Urothelium cell line (cell line): ENCODE measurements at regions not wholly inside any gene's neighbourhood (a gene's known extent, or its start where the extent isn't known, plus 50 kb on each side); places are given as distances from the start of the nearest gene placed in this dataset.

Experiments
- DNase-seq: peaks from one replicate; pipeline ENCODE4 v3.0.0; 2011; ENCODE audit warnings: low spot score, mixed read lengths
- FAIRE-seq: peaks from 2 replicates; lab custom pipeline; 2011; peaks lifted over from hg19 to GRCh38; lab: Jason Lieb, UNC

- DNase-seq: no peak
- no peak for FAIRE-seq
Measured at GRCh38 chr2:196383799-196384198, 212.4 kb upstream of the STK17B start.

- no peak for FAIRE-seq
- no peak for DNase-seq
Measured at GRCh38 chr2:196384729-196385128, 213.4 kb upstream of the STK17B start.

DNA sequence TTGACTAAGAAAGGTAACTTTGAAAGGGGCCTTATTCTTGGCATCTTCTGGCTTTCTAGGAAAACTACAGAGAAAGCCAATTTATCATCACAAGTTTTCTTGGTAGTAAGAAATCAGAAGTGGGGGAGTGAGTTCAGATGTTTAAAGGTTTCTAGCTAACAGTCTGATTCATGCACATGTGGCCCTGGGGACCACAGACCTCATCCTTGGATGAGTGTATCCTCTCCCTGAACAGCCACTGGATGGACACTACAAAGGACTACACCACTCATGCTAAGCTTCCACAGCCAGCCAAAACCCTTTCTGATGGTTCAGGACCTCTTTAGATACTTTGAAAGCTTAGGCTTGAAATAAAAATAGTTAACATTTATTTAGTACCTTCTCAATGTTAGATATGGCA, 218.3 kb upstream of the STK17B start:
- DNase-seq: no peak
- no peak for FAIRE-seq

DNA sequence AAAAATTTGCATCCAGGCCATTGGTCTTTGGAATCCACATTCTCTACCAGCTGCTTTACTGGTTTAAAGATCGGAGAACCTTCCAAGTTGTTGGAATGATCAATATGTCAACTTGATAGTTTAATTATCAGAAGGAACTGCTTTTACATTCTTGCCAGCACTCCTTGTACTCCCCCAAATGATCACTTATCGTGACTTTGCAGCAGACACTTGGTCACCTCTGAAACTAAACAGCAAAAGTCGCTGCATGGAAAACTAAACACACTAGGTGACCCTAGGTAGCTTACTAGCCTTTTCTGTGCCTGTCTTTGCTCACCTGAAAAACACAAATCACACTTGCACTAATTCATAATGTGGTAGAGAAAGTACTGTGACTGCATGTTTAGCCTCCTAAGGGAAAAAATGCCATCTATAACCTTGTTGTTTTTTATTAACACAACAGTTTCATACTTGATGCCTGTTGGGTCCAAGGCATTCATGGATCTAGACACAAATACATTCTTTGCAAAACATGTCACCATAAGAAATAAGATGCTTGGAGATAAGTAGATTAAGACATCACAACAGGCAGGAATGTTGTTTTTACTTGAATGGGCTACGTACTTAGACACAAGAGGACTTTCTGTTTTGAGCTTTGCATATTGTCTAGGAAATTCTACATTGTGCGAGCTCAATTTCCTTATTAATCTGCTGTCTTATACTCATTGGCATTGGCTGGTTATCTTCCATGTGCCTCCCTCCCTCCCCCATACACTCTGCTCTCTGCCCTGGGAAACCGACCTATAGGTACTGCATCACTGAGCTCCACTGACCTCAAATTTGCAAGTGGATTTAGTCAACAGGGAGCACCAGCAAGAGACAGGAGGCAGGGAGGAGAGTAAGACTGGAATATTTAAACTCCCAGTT, 219.1 kb upstream of the STK17B start:
- FAIRE-seq: no peak

DNA sequence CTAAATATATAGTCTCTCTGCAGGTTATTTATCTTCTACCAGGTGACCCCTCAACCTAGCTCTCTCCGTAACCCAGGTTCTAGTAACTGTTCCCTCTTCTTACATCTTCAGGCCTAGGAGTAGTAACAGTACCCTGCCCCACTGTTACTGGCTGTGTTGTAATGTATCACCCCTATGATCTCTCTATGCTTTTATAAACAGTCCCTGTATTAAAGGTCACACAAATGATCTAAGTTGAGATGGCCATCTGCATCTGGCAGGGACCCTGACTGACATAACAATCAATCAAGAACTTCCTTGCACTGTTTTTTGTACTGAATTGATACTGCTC, 219.7 kb upstream of the STK17B start:
- DNase-seq (no peak), FAIRE-seq (no peak)

More for the DNA sequence above, 219.1 kb upstream of the STK17B start:
- DNase-seq: no peak

DNA sequence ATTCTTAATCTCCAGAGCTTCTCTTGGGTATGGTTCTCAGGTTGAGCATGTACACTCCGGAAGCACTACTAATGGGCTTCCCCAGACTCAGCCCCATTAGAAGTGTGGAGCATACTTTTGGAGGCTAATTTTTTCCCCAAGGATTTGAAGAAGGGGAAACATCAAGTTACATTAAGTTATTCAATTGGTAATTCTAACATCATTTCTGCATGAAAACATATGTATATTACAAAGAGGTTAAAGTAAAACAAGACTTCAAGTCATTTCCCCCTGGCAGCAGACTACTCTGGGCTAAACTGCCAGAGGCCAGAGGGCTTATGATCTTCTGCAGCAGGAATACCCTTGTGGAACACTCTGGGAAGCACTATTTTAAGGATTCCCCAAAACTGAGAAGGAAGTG, 227.7 kb upstream of the STK17B start:
- no peak for FAIRE-seq
- no peak for DNase-seq

DNA sequence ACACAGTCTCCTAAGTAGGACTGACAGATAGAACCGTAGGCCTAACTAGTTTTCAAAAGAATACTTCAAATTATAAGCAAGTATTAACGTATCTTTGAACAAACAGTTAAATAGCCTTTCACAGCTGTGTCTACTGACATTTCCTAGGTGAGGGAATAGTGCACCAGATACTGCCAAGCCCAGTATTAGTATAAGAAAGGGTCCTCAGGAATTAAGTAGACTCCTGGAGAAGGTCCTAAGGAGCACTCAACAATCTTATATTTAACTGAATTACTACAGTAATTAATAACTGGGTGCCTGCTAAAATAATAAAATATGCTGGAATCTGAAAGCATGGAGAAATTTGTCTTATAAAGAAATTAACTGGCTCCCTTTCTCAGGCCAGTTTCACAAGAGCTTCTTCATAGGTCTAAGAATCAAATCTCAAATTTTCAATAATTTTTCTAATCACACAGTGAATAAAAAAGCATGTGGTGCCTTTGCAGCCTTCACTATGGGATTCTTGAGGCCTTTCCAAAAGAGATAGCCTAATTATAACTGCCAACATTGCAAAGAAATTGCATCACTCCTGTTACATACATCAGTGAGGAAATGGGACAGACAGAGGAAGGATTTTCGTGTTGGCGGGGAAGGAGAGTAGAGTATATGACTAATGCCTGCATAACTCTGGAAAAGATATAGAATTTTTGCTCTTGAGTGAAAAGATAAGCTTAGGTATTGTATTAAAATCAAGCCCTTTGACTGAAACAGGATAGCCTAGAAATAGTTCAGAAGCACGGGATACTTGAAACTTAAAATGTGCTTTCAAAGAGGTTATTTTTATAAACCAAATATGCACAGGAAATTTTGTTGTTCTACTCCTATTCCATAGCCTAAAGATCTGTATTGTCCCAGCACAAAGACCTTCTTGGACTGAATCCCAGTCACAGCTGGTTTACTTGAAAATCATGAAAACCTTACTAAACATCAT, 228.6 kb upstream of the STK17B start:
- DNase-seq (peak; percentile 48), FAIRE-seq (no peak)

DNA sequence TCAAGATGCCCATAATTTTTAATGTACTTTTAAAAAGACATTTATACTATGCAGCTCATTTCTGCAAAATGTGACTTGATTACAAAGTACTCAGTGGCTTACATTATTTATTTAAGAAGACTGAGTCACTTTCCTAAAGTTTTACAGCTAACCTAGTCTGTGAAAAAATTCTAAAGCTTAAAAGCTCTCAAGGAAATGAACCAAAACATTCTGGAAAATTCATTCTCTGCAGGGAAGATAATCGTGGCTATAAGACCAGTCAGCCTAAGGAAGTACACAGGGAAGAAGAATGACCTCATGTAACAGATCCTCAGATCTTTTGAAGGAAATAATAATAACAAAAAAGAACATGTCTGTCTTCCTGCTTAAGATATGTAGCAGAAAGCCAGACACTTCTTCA, 232.1 kb upstream of the STK17B start:
- DNase-seq (no peak), FAIRE-seq (no peak)

DNA sequence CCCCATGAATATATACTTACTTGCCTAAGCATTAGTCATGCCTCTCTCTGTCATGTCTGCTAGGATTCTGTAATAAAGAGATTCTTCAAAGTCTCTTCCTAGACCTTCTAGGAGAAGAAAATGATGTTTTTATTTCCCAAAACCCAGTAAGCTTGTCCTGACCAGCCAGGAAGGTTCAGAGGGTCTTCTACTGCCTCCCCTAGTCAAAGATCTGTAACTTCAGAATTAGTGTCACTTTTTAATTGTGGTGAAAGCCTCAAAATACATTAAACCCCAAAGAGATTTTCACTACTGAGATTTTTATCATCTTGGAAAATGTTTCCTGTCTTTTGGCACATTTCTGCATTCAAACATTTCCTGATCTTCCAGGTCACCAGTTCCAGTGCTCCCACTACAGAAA, 232.9 kb upstream of the STK17B start:
- DNase-seq (no peak), FAIRE-seq (no peak)

DNA sequence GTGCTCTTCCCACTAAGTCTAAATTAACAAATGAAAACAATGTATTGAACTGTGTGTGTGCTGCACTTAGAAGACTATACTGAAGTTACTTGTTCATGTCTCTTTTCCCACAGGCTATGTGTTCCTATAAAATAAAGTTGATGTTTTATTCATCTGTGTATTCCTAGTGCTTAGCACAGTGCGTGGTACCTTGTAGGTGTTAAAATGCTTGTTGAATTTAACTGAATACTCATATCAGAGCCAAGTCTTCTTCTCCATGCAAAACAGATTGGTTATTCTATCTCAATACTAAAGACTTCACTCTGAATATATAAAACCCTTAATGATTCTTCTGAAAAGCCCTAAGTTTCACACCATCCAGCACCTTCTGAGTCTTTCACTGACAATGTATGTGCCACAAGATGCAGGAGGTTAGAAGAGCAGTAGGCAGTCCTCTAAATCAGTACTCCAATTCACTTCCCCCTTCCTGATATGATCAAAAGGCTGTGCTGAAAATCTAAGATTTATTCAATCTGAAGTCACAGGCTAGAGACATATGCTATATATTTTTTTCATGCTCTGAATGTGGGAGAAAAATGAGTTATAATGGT, 231.7 kb upstream of the CCDC150 start:
- no peak for DNase-seq
- FAIRE-seq: no peak

- DNase-seq (no peak), FAIRE-seq (no peak)
Measured at GRCh38 chr2:196409376-196409775, 230.1 kb upstream of the CCDC150 start.

- DNase-seq (no peak), FAIRE-seq (no peak)
Measured at GRCh38 chr2:196410008-196410407, 229.5 kb upstream of the CCDC150 start.

DNA sequence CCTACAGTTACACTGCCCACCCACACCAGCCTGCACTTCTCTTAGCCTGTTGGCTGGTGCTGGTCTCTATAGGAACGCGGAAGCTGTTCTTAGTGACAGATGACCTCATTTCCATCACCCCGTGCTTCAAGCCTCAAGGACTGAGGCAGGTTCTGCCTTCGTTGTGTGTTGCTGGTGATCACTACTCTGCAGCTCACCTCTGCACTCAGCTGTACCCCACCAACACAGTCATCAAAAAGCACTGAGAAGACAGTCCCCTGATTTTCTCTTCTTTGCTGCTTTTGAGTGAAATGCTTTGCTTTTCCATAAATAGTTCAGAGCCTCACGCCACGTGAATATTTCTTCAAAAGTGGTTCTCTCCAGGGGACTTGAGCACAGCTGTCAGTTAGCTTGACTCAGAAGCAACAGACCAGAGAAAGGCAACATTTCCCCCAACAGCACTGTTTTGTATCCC, 225.7 kb upstream of the CCDC150 start:
- FAIRE-seq (no peak), DNase-seq (no peak)

DNA sequence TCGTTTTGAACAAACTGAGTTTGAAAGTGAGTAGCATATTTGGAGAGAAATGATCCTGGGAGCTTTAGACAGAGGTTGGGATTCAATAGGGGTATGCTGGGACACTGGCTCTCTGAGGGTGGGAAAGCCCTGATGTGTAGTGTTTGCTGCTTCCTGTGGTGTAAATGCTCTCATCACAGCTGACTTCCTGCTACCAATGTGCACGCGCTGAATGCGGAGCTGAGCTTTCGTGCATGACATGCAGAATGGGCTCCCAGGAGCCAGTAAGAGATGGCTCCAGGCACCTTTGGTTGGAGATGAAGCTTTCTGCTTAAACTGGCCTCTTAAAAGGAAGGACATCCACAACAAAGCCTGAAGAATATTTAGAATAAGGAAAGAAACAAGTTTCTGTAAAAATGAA, 224.1 kb upstream of the CCDC150 start:
- DNase-seq (no peak), FAIRE-seq (no peak)

DNA sequence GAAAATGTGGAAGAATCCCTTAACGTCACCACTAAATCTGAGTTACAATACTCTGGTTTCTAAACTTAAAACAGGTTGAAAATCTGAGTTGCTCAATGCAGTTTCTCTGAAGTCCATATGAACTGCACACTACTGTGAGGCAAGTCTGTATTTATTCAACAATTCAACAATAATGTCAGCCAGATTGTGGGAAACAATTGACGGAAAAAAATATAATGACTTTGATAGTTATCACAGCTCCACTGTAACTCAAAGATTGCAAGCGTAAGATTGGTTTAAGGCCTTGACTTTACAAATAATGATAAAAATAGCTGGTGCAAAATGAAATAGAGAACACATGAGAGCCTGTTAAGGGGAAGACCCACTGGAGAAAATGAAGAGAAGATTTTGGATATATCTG, 219.4 kb upstream of the CCDC150 start:
- no peak for FAIRE-seq
- DNase-seq: no peak

DNA sequence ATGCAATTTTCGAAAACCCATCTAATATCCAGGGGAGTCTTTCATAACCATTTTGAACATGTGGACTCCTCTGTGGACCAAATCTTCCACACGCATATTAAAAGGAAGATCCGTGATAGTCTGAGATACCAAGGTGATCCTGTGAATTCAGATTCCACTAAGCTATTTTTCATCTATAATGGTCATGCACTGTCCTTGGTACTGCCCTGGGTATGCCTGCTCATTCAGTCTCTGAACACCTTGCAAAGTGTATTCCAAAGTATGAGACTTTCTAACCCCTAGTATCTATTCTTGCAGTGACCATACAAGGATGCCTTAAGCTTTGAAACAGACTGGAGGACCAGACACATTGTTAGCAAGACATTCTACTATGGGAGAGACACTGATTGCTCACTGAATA, 217.6 kb upstream of the CCDC150 start:
- no peak for DNase-seq
- no peak for FAIRE-seq

- DNase-seq (no peak), FAIRE-seq (no peak)
Measured at GRCh38 chr2:196422361-196422760, 217.2 kb upstream of the CCDC150 start.

GRCh38 chr2:196426122-196426521, 213.4 kb upstream of the CCDC150 start:
- DNase-seq (no peak), FAIRE-seq (no peak)

- FAIRE-seq (no peak), DNase-seq (no peak)
Measured at GRCh38 chr2:196427986-196428634, 211.4 kb upstream of the CCDC150 start.

DNA sequence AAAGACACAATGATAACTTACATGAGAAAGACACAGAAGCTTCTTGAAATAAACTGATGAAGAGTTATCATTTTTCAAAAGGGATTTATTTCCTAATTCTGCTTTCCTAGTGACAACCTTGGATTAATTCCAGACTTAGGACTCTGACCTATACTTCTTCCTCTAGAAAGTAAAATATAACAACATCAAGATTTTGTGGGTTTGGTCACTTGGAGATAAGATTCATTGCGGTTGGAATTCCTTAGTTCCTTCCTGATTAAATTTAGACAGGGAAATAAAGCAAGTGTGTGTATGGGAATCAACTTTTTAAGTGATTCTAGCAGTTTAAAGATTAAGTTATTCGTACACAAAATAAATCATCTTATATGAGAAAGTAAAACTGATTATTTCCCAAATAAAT, 208.4 kb upstream of the CCDC150 start:
- FAIRE-seq (no peak), DNase-seq (no peak)

DNA sequence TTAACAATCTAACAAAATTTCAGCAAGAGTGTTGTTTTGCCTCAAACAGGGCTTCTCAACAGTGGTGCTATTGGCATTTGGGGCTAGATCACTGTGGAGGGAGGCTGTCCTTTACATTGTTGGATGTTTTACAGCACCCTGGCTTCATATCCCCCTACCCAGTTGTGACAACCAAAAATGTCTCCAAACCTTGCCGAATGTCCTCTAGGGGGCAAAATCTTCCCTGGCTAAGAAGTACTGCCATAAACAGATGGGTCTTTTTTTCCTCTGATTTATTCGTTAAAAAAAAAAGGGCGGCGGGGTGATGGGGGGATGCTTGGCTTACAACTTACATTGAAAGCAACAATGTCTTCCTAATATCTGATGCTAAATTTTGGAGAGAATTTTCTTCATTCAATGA, 207.6 kb upstream of the CCDC150 start:
- no peak for FAIRE-seq

More for the DNA sequence above, 207.6 kb upstream of the CCDC150 start:
- peak; percentile 11 for DNase-seq
